ENCODE measurements at regions not wholly inside any gene's neighbourhood (a gene's known extent, or its start where the extent isn't known, plus 50 kb on each side); places are given as distances from the start of the nearest gene placed in this dataset.

DNA sequence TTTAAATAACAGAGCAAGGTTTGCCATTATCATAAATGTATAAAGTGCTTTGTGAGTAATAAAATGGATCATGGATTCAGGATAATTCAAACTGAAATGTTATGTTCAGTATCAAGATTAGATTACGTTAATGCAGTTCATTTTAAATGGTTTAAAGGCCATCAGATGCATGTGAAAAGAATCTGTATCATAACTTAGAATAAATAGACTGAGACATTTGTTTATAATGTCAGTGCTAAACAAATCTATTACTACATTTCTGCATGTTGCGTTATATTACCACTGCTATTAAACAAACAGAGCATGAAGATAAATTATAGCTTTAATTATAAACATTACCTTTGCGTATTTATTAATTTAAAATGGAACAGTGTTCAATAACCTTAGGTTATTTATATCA is 160.2 kb downstream of the TOX3 start:
- intact Hi-C loops (cut with DNase I) = no loop called here
- no peak for TF ChIP-seq POLR2A (IDR thresholded peaks at IDR 0.05)
- no peak for TF ChIP-seq POLR2AphosphoS5 (IDR thresholded peaks at IDR 0.05; ENCODE audit: insufficient read depth in 1 of 2, low read depth in 1 of 2)
- TF ChIP-seq CTCF (IDR thresholded peaks at IDR 0.05) = no peak

GRCh38 chr16:52384378-52384777 is 162.6 kb downstream of the TOX3 start:
- intact Hi-C loops (cut with DNase I) = no loop called here
- Histone ChIP-seq H3K27me3 (no peaks in the 10 kb centered on the region), H3K4me3 (no peak overlapping the region), H3K9me3 (no peaks in the 10 kb centered on the region), H3K4me1 (no peaks in the 10 kb centered on the region), H3K36me3 (no peaks in the 10 kb centered on the region), H3K27ac (no peak overlapping the region)
- no peak for TF ChIP-seq CTCF (IDR thresholded peaks at IDR 0.05)
- TF ChIP-seq POLR2A (IDR thresholded peaks at IDR 0.05) = no peak
- no peak for TF ChIP-seq POLR2AphosphoS5 (IDR thresholded peaks at IDR 0.05; ENCODE audit: insufficient read depth in 1 of 2, low read depth in 1 of 2)
- no peak for DNase-seq (ENCODE audit: extremely low spot score in 2 of 2)

More for the DNA sequence above, 160.2 kb downstream of the TOX3 start:
- Histone ChIP-seq H3K27me3 (no peaks in the 10 kb centered on the region), H3K36me3 (no peaks in the 10 kb centered on the region), H3K9me3 (no peaks in the 10 kb centered on the region), H3K4me3 (no peak overlapping the region), H3K4me1 (no peaks in the 10 kb centered on the region), H3K27ac (no peak overlapping the region)
- DNase-seq (ENCODE audit: extremely low spot score in 2 of 2) = no peak

DNA sequence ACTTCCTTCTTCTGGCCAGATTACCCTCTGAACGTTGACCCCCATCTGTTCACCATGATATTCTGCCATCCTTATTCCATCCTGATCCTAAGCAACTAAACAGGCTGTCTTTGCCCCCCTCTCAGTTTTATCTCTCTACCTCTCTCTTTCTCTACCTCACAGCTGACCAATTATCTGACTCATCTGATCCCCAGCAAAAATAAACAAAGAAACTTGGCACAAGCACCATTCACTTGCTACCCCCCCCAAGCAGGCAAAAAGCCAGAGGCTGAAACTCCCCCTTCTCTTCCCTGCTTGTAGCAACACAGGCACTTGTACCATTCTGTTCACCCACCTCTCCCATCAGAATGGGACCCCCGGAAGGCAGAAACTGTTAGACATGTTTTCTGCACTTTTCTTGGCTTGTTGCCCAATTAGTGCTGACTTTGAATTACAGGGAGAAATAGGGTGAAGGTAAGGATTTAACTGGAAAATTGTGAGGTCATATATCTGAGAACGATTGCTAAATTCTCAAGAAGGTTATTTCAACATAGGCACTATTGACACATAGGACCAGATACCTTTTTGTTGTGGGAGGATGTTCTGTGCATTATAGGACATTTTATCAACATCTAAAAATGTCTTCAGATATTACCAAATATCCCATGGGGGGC is 163.2 kb downstream of the TOX3 start:
- Histone ChIP-seq H3K27me3 (no peaks in the 10 kb centered on the region), H3K4me1 (no peaks in the 10 kb centered on the region), H3K27ac (no peak overlapping the region), H3K36me3 (no peaks in the 10 kb centered on the region), H3K4me3 (no peak overlapping the region), H3K9me3 (no peaks in the 10 kb centered on the region)
- no peak for DNase-seq (ENCODE audit: extremely low spot score in 2 of 2)
- TF ChIP-seq POLR2A (IDR thresholded peaks at IDR 0.05) (no peak), POLR2AphosphoS5 (IDR thresholded peaks at IDR 0.05; ENCODE audit: insufficient read depth in 1 of 2, low read depth in 1 of 2) (no peak), CTCF (IDR thresholded peaks at IDR 0.05) (no peak)
- intact Hi-C loops (cut with DNase I) = no loop called here

DNA sequence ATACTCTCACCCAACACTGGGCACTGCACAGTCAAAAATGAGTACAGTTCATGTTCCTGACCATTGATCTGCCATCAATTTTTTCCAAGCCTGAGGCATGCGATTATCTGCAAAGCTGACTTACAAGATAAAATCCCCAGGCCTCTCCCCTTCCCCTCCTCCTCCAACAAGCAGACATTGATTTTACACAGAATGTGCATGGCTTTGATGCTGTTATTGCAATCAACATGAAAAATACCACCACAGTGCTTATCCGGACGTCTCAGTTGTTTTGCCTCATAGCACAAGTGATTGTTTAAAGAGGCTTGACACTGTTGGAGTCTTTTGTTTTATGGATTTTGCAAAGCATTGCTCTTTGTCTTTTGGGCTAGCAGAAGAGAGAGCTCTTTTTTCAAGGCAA is 163.8 kb downstream of the TOX3 start:
- DNase-seq (ENCODE audit: extremely low spot score in 2 of 2) = no peak
- no peaks in the 10 kb centered on the region for H3K27me3 ChIP-seq
- intact Hi-C loops (cut with DNase I) = no loop called here
- no peaks in the 10 kb centered on the region for H3K4me1 ChIP-seq
- no peaks in the 10 kb centered on the region for H3K9me3 ChIP-seq
- H3K27ac ChIP-seq = no peak overlapping the region
- H3K36me3 ChIP-seq = no peaks in the 10 kb centered on the region
- H3K4me3 ChIP-seq = no peak overlapping the region
- TF ChIP-seq CTCF (IDR thresholded peaks at IDR 0.05) (no peak), POLR2A (IDR thresholded peaks at IDR 0.05) (no peak), POLR2AphosphoS5 (IDR thresholded peaks at IDR 0.05; ENCODE audit: insufficient read depth in 1 of 2, low read depth in 1 of 2) (no peak)

DNA sequence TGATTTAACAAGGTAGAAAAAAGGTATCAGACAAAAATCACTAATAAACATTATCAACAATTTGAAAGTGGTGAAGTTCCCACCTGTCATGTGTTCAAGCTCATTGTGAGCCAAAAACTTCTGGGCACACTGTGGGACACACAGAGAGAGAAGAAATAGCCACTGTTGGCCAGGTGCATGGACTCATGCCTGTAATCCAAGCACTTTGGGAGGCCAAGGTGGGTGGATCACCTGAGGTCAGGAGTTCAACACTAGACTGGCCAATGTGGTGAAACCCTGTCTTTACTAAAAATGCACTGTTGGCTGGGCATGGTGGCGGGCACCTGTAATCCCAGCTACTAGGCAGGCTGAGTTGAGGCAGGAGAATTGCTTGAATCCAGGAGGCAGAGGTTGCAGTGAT is 167.4 kb downstream of the TOX3 start:
- TF ChIP-seq CTCF (IDR thresholded peaks at IDR 0.05) = no peak
- no peak for TF ChIP-seq POLR2AphosphoS5 (IDR thresholded peaks at IDR 0.05; ENCODE audit: insufficient read depth in 1 of 2, low read depth in 1 of 2)
- no peak for TF ChIP-seq POLR2A (IDR thresholded peaks at IDR 0.05)
- Histone ChIP-seq H3K27ac (no peak overlapping the region), H3K27me3 (no peaks in the 10 kb centered on the region), H3K4me3 (no peak overlapping the region), H3K4me1 (no peaks in the 10 kb centered on the region), H3K9me3 (no peaks in the 10 kb centered on the region), H3K36me3 (no peaks in the 10 kb centered on the region)
- intact Hi-C loops (cut with DNase I) = no loop called here
- no peak for DNase-seq (ENCODE audit: extremely low spot score in 2 of 2)

Data from vagina (tissue), 2 donors.